SK-N-SH (cell line): ENCODE measurements at regions not wholly inside any gene's neighbourhood (a gene's known extent, or its start where the extent isn't known, plus 50 kb on each side); places are given as distances from the start of the nearest gene placed in this dataset.

ENCODE experiments used
- CTCF ChIA-PET: fragments of 300-600, 350-600 bp; formaldehyde crosslinking; extraction: SDS; loops from one replicate; lab custom pipeline; 2021; lab: Yijun Ruan, JAX
- POLR2A ChIA-PET: fragments of 350-600 bp; sonication (Branson Sonifier 250); formaldehyde crosslinking; extraction: SDS; loops from one replicate; lab custom pipeline; 2020; ENCODE audit warnings: antibody characterized with exemption, inconsistent platforms; lab: Yijun Ruan, JAX
- DNase-seq: peaks from one replicate; pipeline ENCODE4 v3.0.0; 2012
- H2AFZ ChIP-seq: fragments of 200-600 bp; sonication (generic); 2 replicates; pipeline ENCODE4 v1.8.1; 2016; ENCODE audit warnings: antibody characterized with exemption, mild to moderate bottlenecking, low read depth
- H3F3A ChIP-seq: fragments of 200-600 bp; sonication (generic); replicated peaks from 2 replicates; pipeline ENCODE3; 2016; ENCODE audit warnings: antibody characterized with exemption, mild to moderate bottlenecking; ENCODE audit not compliant: insufficient read depth
- H3K27ac ChIP-seq, 2 experiments: fragments of 200-500 bp in 1 of 2; fragments of 200-600 bp in 1 of 2; sonication (Bioruptor generic) in 1 of 2; sonication (generic), shearing (Covaris generic) in 1 of 2; 2 replicates each; pipeline versions ENCODE4 v1.5.1 to v1.6.1; 2014 to 2016; ENCODE audit warnings: low read depth in 2 of 2, inconsistent platforms in 1 of 2, low read length in 1 of 2, mild to moderate bottlenecking in 1 of 2, mixed read lengths in 1 of 2
- H3K27me3 ChIP-seq: fragments of 200-600 bp; sonication (generic), shearing (Covaris generic); 2 replicates; pipeline ENCODE4 v1.6.1; 2016; ENCODE audit warnings: mixed run types; ENCODE audit not compliant: insufficient read depth
- H3K36me3 ChIP-seq, 2 experiments: fragments of 200-500 bp in 1 of 2; fragments of 200-600 bp in 1 of 2; sonication (Bioruptor generic) in 1 of 2; sonication (generic) in 1 of 2; replicated peaks in 1 of 2; 2 replicates each; pipeline versions ENCODE3 to v1.5.1; 2014 to 2016; ENCODE audit warnings: low read length in 1 of 2, mild to moderate bottlenecking in 1 of 2; ENCODE audit not compliant: insufficient read depth in 2 of 2, control insufficient read depth in 1 of 2
- H3K4me1 ChIP-seq, 2 experiments: fragments of 200-500 bp in 1 of 2; fragments of 200-600 bp in 1 of 2; sonication (Bioruptor generic) in 1 of 2; sonication (generic), shearing (Covaris generic) in 1 of 2; 2 replicates each; pipeline versions ENCODE4 v1.5.1 to v1.6.1; 2014 to 2016; ENCODE audit warnings: low read depth in 1 of 2, low read length in 1 of 2, mixed run types in 1 of 2; ENCODE audit not compliant: insufficient read depth in 2 of 2, control insufficient read depth in 1 of 2
- H3K4me2 ChIP-seq: fragments of 200-600 bp; sonication (generic), shearing (Covaris generic); 2 replicates; pipeline ENCODE4 v1.6.1; 2017; ENCODE audit warnings: mixed run types
- H3K4me3 ChIP-seq, 2 experiments: fragments of 200-500 bp in 1 of 2; fragments of 200-600 bp in 1 of 2; sonication (Bioruptor generic) in 1 of 2; sonication (generic), shearing (Covaris generic) in 1 of 2; 2 replicates each; pipeline versions ENCODE4 v1.5.1 to v1.8.1; 2014 to 2016; ENCODE audit warnings: low read depth in 2 of 2, inconsistent platforms in 1 of 2, low read length in 1 of 2, mild to moderate bottlenecking in 1 of 2, mixed read lengths in 1 of 2, moderate library complexity in 1 of 2
- H3K79me2 ChIP-seq: fragments of 200-600 bp; sonication (generic); 2 replicates; pipeline ENCODE4 v1.8.1; 2017; ENCODE audit warnings: mild to moderate bottlenecking; ENCODE audit not compliant: insufficient read depth
- H3K9ac ChIP-seq: fragments of 200-600 bp; sonication (generic); 2 replicates; pipeline ENCODE4 v1.6.1; 2017; ENCODE audit warnings: mixed run types
- H3K9me2 ChIP-seq: fragments of 200-600 bp; sonication (generic); 2 replicates; pipeline ENCODE4 v1.6.1; 2017; ENCODE audit warnings: mixed run types
- H3K9me3 ChIP-seq: fragments of 200-600 bp; sonication (generic); 2 replicates; pipeline ENCODE4 v1.6.1; 2017; ENCODE audit warnings: mixed run types, mild to moderate bottlenecking, moderate library complexity
- H4K20me1 ChIP-seq: fragments of 200-600 bp; sonication (generic); 2 replicates; pipeline ENCODE4 v1.6.1; 2017; ENCODE audit warnings: mild to moderate bottlenecking, mixed run types; ENCODE audit not compliant: insufficient read depth
- CTCF ChIP-seq: fragments of 200-600 bp; sonication (generic); IDR thresholded peaks from 2 replicates; pipeline ENCODE4 v1.6.1; 2017; ENCODE audit warnings: antibody characterized with exemption, mild to moderate bottlenecking, moderate library complexity
- ELF1 ChIP-seq: IDR thresholded peaks from 2 replicates; pipeline ENCODE4 v1.4.0; 2012
- EZH2phosphoT487 ChIP-seq: fragments of 200-600 bp; sonication (generic); IDR thresholded peaks from 2 replicates; pipeline ENCODE4 v1.6.1; 2017; ENCODE audit warnings: low read depth, mixed run types, mild to moderate bottlenecking, antibody characterized with exemption, moderate library complexity, borderline replicate concordance
- FOSL2 ChIP-seq: IDR thresholded peaks from 2 replicates; pipeline ENCODE4 v1.4.0; 2012; ENCODE audit warnings: low read depth, mild to moderate bottlenecking, moderate library complexity, borderline replicate concordance
- FOXJ3 ChIP-seq: sonication (generic); formaldehyde crosslinking; IDR thresholded peaks from 2 replicates; pipeline ENCODE4 v1.5.1; 2020; ENCODE audit warnings: mild to moderate bottlenecking, missing genetic modification reagents
- IRF3 ChIP-seq: fragments of 150-350 bp; IDR thresholded peaks from 2 replicates; pipeline ENCODE4 v1.6.1; 2016; ENCODE audit warnings: mild to moderate bottlenecking, low read depth, low read length
- MEF2A ChIP-seq: IDR thresholded peaks from 2 replicates; pipeline ENCODE4 v1.4.0; 2012; ENCODE audit warnings: low read depth, borderline replicate concordance
- MXI1 ChIP-seq: IDR thresholded peaks from 2 replicates; pipeline ENCODE4 v1.6.1; 2012; ENCODE audit warnings: mild to moderate bottlenecking, low read depth, low read length, improper control_type of control experiment
- NFIC ChIP-seq: IDR thresholded peaks from 2 replicates; pipeline ENCODE4 v1.4.0; 2012; ENCODE audit warnings: borderline replicate concordance
- NRF1 ChIP-seq: IDR thresholded peaks from 2 replicates; pipeline ENCODE4 v1.6.1; 2012; ENCODE audit warnings: low read depth, mild to moderate bottlenecking, low read length
- PBX3 ChIP-seq: IDR thresholded peaks from 2 replicates; pipeline ENCODE4; 2012
- POLR2AphosphoS5 ChIP-seq: IDR thresholded peaks from 2 replicates; pipeline ENCODE4 v1.6.1; 2012; ENCODE audit warnings: low read depth, low read length
- RFX5 ChIP-seq: IDR thresholded peaks from 2 replicates; pipeline ENCODE4 v1.6.1; 2012; ENCODE audit warnings: mild to moderate bottlenecking, improper control_type of control experiment, low read length
- TCF12 ChIP-seq: IDR thresholded peaks from 2 replicates; pipeline ENCODE4 v1.4.0; 2012
- TEAD4 ChIP-seq: IDR thresholded peaks from 2 replicates; pipeline ENCODE4 v1.4.0; 2012; ENCODE audit warnings: mild to moderate bottlenecking, borderline replicate concordance; ENCODE audit not compliant: insufficient read depth
- USF1 ChIP-seq: IDR thresholded peaks from 2 replicates; pipeline ENCODE4 v1.4.0; 2012; ENCODE audit warnings: low read depth, borderline replicate concordance
- USF2 ChIP-seq: fragments of 150-350 bp; IDR thresholded peaks from 2 replicates; pipeline ENCODE4 v1.6.1; 2017; ENCODE audit warnings: antibody characterized with exemption, low read length, low read depth, borderline replicate concordance
- WGBS: methylation state at CpG from one replicate; pipeline ENCODE4 v1.1.6; 2017; ENCODE audit warnings: low lambda C conversion rate; 5-methylcytosine and 5-hydroxymethylcytosine counted together

GRCh38 chr7:118305671-118306070, 81.2 kb downstream of the ANKRD7 start:
- Histone ChIP-seq H3K4me2 (no peak overlapping the region), H3K9me3 (no peaks in the 10 kb centered on the region), H4K20me1 (no peaks in the 10 kb centered on the region), H3F3A (no peaks in the 10 kb centered on the region), H2AFZ (no peak overlapping the region), H3K79me2 (no peaks in the 10 kb centered on the region), H3K27ac (no peak overlapping the region), H3K4me3 (no peak overlapping the region), H3K9ac (no peak overlapping the region), H3K27me3 (no peaks in the 10 kb centered on the region), H3K9me2 (no peaks in the 10 kb centered on the region), H3K36me3 (no peaks in the 10 kb centered on the region), H3K4me1 (no peaks in the 10 kb centered on the region)
- ChIA-PET CTCF (interaction anchor here (1.9 kb wide), 1 partner anchor 25 kb away, joined by 5 read pairs; no protein-coding TSS in a partner anchor), POLR2A (no interaction called here)
- DNase-seq: no peak
- TF ChIP-seq USF2 (no peak), FOXJ3 (CRISPR knock-in tag) (no peak), RFX5 (no peak), USF1 (no peak), MEF2A (no peak), POLR2AphosphoS5 (no peak), CTCF (no peak), NRF1 (no peak), TCF12 (no peak), FOSL2 (no peak)
- 42% methylated on average over 1 of the region's 1 CpG for WGBS

GRCh38 chr7:118306771-118307170, 82.3 kb downstream of the ANKRD7 start:
- Histone ChIP-seq H2AFZ (no peak overlapping the region), H3K4me3 (no peak overlapping the region), H4K20me1 (no peaks in the 10 kb centered on the region), H3K27me3 (no peaks in the 10 kb centered on the region), H3K9me2 (no peaks in the 10 kb centered on the region; the same call in 1 of the 2 replicates), H3K4me1 (no peaks in the 10 kb centered on the region; a peak in 1 of 4 replicates), H3F3A (no peaks in the 10 kb centered on the region), H3K9me3 (no peaks in the 10 kb centered on the region), H3K4me2 (no peak overlapping the region), H3K36me3 (no peaks in the 10 kb centered on the region), H3K79me2 (no peaks in the 10 kb centered on the region), H3K27ac (no peak overlapping the region), H3K9ac (no peak overlapping the region)
- TF ChIP-seq TEAD4: no peak
- no peak for TF ChIP-seq MEF2A
- TF ChIP-seq EZH2phosphoT487: no peak
- no peak for TF ChIP-seq NFIC
- no peak for TF ChIP-seq FOXJ3 (CRISPR knock-in tag)
- no peak for TF ChIP-seq PBX3
- no peak for TF ChIP-seq IRF3
- no peak for TF ChIP-seq MXI1
- no peak for TF ChIP-seq RFX5
- no peak for TF ChIP-seq ELF1
- CTCF ChIA-PET: no interaction called here
- POLR2A ChIA-PET: no interaction called here
- 25% methylated on average over 2 of the region's 2 CpGs for WGBS
- DNase-seq: no peak
